A172 (cell line): ENCODE measurements at regions not wholly inside any gene's neighbourhood (a gene's known extent, or its start where the extent isn't known, plus 50 kb on each side); places are given as distances from the start of the nearest gene placed in this dataset.

Experiments used
- DNase-seq: peaks from one replicate; pipeline ENCODE4 v3.0.0-alpha.2; 2015; ENCODE audit warnings: low spot score

DNA sequence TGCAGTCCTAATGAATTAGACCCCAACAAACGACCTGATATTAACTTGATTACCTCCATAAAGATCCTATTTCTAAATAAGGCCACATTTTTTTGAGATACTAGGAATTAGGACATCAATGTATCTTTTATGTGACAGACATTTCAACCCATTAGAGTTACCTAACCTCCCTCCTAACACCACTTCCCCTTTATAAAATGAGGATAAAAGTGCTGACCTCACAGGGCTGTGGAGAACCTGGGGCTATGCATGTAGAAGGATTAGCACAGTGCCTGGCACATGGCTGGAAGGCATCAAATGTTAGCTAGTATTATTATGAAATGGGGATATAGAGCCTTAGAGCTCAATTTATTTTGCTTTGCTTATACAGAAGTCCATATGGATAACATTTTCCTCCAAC lies 53.5 kb upstream of the LRRN1 start:
- DNase-seq: no peak

DNA sequence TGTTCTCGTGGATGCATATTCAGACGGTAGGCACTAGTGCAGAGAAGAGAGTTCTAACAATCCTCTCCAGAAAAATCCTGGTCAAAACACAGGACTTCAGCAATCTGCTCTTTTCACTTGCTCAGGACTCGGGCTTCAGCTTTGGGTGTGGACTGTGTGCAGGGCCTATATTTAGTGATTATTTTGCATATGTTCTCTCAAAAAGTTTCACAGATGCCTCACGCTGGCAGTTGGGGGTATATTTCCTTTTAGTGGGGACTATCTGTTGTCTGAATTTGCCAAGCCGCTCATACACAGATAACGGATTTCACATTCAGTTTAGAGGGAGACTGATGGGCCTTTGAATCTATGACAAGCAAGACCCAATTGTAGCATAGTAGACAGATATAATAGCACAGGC lies 54.4 kb upstream of the LRRN1 start:
- DNase-seq: no peak

DNA sequence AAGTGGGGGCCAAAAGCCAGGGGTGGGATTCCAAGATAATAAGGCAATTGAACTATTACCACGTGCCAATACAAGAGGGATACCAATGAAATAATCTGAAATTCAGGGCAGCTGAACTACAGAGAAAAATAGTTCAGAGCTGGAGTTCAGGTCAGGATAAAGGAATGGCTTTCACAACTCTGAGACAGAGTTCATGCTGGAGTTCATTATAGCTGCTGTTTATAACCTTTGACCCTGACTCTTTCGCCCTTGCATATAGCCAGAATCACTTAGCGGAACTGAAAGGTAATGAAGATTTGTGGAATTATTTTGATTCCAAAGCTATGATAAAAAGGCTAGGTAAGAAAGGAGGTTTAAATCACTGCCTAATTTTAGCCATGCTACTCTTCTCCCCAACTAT lies 55.5 kb upstream of the LRRN1 start:
- no peak for DNase-seq

DNA sequence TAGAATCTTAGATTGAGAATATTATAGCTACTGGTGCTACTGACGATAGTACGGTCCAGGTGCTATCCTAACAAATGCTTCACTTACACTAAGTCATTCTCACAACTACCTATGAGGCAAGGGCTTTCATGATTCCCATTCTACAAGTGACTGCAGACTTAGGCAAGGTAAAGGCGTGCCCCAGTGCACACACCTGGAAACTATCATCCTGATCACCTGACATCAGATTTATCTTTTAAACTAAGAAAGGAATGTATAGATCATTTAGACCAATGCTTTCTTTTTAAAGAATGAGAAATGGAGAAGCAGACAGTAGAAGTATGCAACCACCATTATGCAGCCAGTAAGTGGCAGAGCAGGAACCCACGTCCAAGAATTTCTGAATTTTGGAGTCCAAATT lies 59.2 kb upstream of the LRRN1 start:
- DNase-seq: no peak

DNA sequence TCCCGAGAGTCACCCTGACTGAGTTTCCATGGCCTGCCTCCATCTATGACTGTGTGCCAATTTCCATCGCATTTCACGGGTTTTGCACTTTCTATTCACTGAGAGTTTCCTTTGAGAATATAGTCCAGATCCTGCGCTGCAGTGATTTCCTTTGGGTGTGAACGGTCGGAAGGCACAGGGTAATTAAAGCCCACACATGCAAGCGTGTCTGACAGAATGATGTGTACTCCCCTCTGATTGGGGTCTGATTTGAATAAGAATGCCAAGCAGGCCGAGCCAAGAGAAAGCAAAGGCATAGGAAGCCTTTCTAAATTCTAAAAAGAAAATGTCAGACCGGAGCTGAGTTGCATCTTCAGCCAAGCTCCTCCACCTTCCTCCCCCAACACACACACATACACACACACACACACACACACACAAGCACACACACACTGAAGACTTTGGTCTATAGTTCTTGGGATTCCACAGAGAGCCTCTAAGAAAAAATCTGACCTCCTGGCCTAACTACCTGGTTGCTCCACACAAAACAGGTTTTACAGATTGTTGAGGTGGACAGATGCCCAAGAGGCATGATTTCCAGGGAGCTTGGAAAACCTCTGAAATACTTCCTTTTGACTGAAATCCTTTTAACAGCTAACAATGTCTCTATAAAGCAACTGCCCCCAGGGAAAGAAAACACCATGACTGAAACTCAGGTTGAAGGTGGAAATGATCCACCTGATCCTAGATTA lies 59.7 kb upstream of the LRRN1 start:
- no peak for DNase-seq

DNA sequence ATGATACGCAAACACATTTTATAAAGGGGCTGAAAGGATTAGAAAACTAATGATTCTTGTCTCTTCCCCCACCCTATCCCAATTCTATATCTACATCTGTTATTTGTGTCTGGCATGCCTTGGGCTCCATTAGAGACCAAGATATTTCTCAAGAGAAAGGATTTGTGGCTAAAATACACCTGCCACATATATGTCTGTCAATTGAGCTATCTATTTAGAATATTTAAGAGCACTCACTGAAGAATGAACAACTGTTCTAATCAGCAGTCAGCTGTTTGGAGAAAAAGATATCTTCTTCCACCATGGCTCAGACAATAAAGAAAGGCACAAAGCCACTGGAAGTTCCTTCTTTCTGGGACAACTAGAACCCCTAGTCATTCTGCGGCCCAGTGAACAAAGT lies 61.7 kb upstream of the LRRN1 start:
- no peak for DNase-seq

DNA sequence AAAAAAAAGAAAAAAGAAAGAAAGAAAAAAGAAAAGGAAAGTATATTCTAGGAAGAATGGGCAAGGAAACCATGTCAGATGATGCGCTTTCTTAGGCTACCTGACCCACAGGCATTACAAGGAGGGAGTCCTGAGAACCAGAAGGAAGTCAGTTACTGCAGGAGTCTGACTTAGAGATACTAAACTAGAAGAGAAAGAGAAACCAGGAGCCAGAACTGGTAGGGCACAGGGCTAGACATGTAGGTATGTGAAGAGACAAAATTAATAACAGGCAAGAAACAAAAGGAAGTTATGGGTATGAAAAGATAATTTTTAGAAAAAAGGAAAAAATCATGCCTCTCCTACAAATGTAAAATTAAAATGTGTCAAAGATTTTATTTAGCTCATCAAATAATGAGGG lies 63.3 kb upstream of the LRRN1 start:
- DNase-seq: no peak

DNA sequence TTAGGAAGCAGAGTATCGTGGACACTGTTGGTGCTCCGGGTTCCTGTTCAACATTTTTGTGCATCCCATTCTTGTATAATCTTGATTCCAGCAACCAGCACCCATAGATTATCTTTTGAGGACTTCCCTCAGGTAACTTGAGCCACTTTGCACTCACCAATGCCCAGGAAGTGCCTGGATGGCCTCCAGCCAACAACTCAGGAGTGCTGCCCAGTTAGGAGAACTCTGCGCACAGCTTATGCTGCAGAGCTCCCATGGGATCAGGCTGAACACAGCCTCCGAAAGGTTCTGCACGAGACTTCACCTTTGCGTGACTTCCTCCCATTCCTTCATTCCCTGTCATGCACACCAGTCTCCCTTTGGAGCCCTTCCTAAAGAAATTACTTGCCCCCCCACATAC lies 64.3 kb upstream of the LRRN1 start:
- no peak for DNase-seq

DNA sequence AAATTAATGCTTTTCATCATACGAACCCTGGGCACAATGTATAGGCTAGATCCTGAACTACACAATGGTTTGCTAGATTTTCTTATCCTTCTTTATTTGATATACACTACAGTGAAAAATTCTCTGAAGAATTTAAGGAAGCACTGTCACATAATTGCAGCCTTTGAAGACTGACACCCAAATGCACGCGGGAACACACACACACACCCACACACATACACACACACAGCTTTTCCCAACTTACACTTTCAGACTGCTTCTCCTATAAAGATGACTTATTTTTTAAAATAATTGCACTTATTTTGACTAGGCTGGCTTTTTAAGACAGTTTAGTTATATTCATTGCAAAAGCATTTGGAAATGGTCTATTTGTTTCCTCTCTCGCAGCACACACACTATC lies 70.0 kb upstream of the LRRN1 start:
- no peak for DNase-seq

DNA sequence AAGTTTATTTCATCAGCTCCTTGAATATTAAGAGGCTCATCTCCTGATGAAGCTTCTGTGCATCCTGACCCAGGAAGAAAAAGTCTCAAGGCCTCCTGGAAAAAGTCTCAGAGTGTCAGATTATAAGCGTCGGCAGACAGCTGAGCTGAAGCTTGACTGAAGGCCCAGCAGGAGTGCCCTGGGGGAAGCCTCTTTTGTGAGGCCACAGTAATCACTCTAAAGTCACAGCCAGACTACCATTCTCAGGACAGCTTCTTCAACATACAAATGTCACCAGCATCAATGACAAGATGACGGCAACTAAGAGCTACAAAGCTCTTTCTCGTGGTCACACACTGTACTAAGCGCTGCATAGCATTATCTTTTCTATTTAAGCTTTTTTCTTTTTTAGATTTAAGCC lies 72.7 kb upstream of the LRRN1 start:
- no peak for DNase-seq

DNA sequence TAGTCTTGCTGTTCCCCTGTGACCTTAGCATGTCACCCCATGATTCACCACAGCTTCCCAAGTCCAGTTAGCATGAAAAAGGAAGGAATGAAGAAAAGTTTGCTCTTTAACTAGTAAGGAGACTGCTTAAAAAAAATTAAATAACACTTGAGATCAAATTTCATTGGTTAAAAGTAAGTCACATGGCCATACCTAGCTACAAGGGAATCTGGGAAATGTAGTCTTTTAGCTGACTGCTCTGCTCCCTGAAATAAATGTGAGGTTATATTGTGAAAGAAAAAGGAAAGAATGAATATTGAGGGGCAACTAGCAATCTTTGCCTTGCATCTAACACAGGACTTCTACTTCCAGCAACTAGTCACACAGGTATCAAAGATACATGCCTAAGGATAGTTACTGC lies 84.7 kb upstream of the LRRN1 start:
- DNase-seq: no peak

DNA sequence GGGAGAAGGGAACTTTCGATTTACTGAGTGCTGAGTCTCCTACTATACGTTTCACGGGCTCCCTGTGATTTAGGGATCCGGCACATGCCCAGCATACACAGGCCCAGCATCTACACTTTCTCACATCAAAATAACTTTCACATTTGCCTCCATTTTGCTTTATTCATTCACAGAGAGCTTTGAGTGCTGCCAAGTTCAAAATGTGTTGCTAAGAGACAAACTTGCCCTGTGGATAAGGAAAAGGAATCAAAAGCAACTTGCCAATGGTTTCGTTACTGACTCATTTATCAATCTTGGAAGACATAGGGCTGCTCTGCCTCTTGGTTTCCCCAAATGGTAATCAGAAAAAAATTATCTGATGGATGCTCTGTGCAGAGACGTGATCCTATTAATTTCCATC lies 86.3 kb upstream of the LRRN1 start:
- DNase-seq: no peak

DNA sequence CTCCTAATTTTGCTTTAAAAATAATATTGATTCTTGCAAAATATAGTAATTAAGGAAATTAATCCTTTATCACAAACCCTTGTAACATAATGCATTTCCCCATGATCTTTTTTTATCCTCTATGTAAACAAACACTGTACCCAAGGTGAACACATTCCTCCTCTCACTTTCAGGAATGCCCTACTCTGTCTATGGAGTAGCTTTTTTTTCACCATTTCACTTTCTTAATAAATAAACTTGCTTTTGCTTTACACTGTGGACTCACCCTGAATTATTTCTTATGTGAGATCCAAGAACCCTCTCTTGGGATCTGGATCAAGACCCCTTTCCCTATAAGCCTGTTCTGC lies 90.5 kb upstream of the LRRN1 start:
- DNase-seq: no peak

DNA sequence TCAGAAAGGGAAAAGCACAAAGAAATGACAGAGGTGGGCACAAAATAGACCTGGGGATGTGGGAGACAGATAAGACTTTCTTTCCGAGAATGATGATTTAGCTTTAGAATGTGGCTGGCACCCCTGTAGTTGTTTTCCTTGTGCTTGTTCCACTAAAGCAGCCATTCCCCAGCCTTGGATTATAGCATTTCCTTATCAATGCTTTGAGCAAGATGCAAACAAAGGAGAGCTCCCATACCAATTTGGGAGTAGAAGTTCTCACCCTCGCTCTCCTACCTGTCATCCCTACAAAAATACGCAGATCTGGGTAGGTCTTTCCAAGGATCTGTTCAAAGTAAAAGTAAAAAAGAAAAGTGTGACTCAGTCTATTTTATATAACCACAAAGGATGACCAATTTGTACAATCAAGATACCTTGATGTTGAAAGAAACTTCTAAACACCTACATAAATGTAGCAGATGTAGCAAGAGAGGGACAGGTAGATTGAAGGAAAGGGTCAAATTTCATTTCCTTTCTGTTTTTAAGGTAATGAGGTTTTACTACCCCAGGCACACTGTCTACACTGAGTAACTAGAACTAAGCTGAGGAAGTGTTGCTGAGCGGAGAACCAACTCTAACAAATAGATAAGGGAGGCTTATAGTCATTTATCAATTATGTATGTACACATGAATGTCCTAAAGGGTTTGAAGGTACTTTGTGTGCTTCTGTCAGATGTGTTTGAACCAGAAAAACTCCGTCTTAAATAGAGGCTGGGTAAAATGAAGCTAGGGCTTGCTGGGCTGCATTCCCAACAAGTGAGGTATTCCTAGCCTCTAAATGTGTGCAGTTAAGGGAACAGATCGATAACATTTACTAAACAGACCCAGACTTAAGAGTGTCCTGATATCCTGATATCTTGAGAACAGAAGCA lies 91.1 kb upstream of the LRRN1 start:
- no peak for DNase-seq

DNA sequence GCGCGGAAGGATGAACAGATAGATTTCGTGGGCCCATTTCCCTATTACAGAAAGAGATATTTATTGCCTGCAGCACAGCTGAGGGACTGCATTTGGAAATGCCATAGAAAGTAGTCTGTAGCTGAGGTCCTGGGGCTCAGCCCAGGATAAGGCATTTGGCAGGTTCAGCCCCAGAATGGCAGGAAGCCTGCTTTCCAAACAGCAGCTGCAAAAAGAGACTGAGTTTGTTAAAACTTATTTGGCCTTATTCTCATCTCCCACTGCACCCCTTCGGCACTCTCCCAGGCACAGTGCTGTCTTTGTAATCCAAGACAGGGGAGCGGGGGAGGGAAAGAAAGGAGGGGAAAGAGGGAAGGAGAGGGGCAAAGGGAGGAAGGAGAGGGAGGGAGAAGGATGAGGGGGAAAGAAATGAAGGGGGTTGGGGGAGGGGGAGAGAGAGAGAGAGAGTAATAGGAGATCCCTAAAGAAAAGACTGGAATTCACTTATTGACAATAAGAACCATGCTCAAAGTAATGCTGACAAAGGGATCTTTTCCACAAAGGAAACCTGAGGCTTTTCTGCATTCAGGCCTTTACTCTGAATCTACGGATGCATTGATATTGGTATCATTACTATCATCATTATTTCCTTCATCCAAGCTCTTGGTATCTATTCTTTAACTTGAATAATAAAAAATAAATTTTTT lies 94.0 kb upstream of the LRRN1 start:
- no peak for DNase-seq

DNA sequence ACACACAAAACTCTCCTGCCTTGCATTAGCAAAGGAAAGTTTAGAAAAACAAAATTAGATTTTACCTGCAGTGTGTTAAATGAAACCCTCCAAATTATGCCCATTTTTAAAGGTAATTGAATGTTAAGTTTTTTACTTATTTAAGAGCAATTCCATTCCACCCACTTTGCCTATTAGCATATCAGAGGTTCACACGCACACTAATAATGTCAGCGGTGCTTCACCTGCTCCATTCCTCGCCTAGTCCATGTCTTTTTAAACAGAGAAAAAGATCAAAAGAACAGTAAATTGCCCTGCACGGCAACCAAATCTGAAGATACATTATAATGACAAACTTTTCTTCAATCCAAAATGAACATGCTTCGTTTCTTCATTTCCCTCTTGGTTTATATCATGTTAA lies 97.3 kb upstream of the LRRN1 start:
- DNase-seq: no peak

DNA sequence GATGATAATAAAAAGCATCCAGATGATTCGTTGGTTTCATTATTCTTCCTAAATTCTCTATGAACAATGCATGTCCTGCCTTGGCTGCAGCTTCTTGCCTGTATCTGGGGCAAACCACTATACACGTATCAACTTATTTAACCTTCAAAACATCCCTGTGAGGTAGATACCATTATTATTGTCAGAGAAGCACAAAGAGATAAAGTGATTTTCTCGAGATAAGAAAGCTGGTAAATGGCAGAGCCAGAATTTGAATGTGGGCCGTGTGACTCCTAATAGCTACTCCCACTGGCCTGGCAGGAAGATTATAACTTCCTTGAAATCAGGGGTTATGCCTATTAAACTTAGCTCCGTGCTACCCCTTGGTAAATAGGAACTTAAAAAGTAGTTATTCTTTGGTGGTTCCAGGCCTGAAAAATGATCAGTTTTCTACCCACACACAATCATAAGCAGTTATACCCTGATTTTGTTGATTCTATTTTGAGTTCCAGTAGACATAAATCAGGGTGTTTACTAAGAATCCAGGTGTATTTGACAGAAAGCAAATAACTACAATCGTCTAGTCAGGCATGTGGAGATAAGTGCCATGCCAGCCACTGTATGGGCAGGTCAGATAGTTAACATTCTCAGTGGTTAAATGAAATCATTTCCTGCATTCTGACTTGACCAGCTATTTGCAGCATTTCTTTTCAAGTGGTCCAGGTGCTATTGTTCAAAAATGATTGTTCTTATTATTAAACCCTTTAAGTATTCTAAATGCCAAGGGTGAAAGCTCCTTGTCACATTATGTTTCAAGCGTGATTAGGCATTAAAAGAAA lies 99.2 kb upstream of the LRRN1 start:
- peak; percentile 58 for DNase-seq

DNA sequence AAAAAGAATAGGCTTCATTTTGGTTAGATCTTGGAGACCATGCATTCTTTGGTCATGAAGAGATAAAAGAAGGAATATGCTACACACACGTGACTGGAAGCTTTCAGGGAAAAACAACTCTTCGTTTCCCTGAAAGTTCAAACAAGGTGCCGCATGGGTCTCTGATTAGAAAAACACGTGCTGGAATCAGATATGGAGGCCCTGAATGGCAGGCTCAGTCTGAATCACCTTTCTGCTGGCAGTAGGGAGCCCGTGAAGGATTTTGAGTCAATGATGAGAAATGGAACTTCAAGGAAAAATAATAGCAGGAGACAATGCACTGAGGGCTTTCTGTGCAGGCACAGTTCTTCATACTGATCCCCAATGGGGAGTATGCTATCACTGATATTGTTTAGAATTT lies 99.8 kb upstream of the LRRN1 start:
- no peak for DNase-seq

DNA sequence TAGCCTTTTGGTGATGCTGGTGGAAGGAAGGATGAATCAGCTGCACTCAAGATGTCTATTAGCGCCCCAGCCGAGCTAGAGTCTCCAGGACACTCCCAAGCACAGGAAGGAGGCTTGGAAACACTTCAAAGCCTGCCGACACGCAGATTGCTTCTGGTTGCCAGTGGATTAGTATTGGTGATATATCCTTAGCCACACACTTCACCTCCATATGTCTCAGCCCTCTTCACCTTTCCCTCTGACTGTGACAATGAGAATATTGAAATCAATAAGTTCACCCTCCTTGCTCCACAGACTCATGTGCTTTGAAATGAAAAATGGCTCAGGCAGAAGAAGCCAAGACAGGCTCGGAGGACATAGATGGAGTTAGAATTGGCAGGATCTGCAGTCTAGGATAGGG lies 102.9 kb upstream of the LRRN1 start:
- no peak for DNase-seq

DNA sequence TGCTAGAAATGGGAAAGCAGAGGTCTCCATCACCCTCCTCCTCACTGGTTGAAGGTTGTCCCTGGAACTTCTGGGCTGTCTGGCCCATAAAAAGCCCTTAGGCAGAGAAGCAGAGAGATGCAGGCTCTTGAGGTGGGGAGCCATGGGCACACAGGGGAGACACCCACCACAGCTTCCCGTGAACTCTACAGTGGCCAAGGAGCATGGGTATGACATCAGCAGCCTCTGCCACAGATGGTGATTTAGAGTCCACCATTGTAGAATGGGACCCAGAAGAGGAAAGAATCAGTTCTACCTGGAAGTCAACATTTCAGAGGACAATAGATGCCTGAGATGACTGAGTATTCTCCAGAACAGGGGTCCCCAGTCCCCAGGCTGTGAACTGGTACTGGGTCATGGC lies 105.6 kb upstream of the LRRN1 start:
- DNase-seq: no peak

DNA sequence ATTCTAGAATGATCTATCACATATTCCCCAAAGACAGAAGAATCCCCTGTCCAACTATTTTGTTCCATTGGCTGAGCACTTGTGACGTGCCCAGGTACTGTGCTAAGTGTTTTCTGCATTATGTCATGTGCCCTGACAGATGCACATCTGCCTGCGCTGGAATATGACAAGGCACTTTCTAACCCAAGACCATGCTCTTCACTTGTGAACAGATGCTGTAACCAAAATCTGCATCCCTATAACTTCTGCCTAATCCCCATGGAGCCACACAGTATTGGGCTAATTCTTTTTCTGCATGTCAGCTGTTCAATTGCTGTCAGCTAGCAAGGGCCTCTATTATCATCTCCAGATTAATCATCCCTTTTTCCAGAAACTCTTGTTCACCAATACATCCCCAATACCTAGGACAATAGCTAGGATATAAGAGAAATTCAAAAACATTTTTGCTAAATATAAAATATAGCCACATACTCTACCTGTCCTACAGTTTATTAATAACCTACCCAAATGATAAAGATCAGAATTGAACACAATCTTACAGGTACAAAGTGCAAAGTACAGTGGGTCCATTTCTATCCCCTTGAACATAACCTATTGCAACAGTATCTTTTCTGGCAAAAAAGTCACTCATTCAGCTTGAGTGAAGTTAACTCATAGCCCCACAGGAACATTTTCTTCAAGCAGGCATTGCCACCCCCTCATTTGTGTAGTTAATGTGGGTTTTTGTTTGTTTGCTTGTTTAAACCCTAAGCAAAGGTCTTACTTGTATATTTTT lies 109.4 kb upstream of the LRRN1 start:
- DNase-seq: no peak
